ENCODE measurements at regions not wholly inside any gene's neighbourhood (a gene's known extent, or its start where the extent isn't known, plus 50 kb on each side); places are given as distances from the start of the nearest gene placed in this dataset.

DNA sequence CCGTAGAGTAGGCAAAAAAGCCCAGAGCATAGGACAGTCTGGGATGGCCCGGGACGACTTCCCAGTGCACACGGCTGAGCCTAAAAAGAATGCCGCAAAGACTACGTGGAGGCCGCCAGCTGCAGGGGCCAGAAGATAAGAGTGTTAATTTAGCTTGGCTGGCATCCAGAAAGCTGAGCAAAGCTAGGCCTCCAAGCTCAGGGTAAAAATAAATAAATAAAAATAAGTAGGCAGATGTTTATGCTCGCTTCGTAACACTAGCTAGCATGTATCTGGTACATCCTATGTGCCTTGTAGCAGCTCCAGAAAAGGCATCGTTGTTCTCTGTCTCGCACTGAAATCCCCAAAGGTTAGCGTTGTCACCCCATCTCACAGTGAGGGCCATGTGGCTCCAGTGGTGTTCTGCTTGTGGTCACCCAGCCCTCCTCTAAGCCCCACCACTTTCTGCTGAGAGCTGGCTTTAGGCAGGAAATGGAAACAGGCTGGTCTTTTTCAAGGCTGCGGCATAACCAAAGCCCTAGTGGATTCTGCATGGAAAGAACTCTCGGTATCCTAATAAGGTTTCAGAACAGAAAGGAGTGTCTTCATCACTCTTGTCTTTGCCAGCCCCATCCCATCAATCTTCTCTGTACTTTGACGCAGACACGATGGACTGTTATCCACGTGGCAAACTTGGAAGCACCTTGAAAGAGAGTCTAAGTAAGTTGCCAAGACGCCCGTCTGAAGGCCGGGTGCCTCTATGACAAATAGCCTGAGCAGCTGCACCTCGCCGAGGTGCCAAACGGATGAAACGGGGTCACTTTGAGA lies 58.1 kb upstream of the MEF2A start (continued):
- TF ChIP-seq, protein P1, sequence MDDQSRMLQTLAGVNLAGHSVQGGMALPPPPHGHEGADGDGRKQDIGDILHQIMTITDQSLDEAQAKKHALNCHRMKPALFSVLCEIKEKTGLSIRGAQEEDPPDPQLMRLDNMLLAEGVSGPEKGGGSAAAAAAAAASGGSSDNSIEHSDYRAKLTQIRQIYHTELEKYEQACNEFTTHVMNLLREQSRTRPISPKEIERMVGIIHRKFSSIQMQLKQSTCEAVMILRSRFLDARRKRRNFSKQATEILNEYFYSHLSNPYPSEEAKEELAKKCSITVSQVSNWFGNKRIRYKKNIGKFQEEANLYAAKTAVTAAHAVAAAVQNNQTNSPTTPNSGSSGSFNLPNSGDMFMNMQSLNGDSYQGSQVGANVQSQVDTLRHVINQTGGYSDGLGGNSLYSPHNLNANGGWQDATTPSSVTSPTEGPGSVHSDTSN (IDR thresholded peaks at IDR 0.05; ENCODE audit: insufficient replicate concordance, low read depth, low read length): no peak
- TF ChIP-seq PAX8 (IDR thresholded peaks at IDR 0.05) (no peak), RCOR1 (conservative IDR thresholded peaks at IDR 0.05; ENCODE audit: low read depth, low read length) (no peak), SIN3A (IDR thresholded peaks at IDR 0.05; ENCODE audit: low read depth, low read length) (no peak), ZNF384 (IDR thresholded peaks at IDR 0.05; ENCODE audit: borderline replicate concordance, low read depth, low read length) (no peak), SMAD5 (IDR thresholded peaks at IDR 0.05; ENCODE audit: low read depth) (0 out of 2 replicates have a peak, but pooled peaks have one; percentile 43), POLR2AphosphoS2 (IDR thresholded peaks at IDR 0.05; ENCODE audit: low read depth, low read length) (no peak), SUZ12 (IDR thresholded peaks at IDR 0.05; ENCODE audit: unreplicated experiment) (no peak), NFXL1 (IDR thresholded peaks at IDR 0.05; ENCODE audit: borderline replicate concordance) (no peak), ZNF622 (IDR thresholded peaks at IDR 0.05) (no peak), MYB (IDR thresholded peaks at IDR 0.05; ENCODE audit: borderline replicate concordance, low read depth, low read length) (no peak), GABPA (IDR thresholded peaks at IDR 0.05; ENCODE audit: low read depth) (no peak), CHD1 (IDR thresholded peaks at IDR 0.05; ENCODE audit: low read depth, low read length) (no peak), ZNF207 (IDR thresholded peaks at IDR 0.05; ENCODE audit: borderline replicate concordance) (no peak), EZH2 (IDR thresholded peaks at IDR 0.05; ENCODE audit: borderline replicate concordance, control insufficient read depth, low read depth, low read length) (no peak), PML (IDR thresholded peaks at IDR 0.05; ENCODE audit: low read length) (no peak), TAF1 (IDR thresholded peaks at IDR 0.05; ENCODE audit: borderline replicate concordance, low read depth, low read length) (peak; percentile 22; the same call in 1 of the 2 replicates), SREBF1 (IDR thresholded peaks at IDR 0.05; ENCODE audit: low read length) (no peak), KAT2A (conservative IDR thresholded peaks at IDR 0.05; ENCODE audit: control insufficient read depth, low read depth, low read length) (no peak), IKZF2 (IDR thresholded peaks at IDR 0.05) (peak; percentile 75 to 76)
- TF ChIP-seq, protein P2, sequence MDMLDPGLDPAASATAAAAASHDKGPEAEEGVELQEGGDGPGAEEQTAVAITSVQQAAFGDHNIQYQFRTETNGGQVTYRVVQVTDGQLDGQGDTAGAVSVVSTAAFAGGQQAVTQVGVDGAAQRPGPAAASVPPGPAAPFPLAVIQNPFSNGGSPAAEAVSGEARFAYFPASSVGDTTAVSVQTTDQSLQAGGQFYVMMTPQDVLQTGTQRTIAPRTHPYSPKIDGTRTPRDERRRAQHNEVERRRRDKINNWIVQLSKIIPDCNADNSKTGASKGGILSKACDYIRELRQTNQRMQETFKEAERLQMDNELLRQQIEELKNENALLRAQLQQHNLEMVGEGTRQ (IDR thresholded peaks at IDR 0.05; ENCODE audit: borderline replicate concordance, low read depth, low read length): no peak
- TF ChIP-seq, protein P3, sequence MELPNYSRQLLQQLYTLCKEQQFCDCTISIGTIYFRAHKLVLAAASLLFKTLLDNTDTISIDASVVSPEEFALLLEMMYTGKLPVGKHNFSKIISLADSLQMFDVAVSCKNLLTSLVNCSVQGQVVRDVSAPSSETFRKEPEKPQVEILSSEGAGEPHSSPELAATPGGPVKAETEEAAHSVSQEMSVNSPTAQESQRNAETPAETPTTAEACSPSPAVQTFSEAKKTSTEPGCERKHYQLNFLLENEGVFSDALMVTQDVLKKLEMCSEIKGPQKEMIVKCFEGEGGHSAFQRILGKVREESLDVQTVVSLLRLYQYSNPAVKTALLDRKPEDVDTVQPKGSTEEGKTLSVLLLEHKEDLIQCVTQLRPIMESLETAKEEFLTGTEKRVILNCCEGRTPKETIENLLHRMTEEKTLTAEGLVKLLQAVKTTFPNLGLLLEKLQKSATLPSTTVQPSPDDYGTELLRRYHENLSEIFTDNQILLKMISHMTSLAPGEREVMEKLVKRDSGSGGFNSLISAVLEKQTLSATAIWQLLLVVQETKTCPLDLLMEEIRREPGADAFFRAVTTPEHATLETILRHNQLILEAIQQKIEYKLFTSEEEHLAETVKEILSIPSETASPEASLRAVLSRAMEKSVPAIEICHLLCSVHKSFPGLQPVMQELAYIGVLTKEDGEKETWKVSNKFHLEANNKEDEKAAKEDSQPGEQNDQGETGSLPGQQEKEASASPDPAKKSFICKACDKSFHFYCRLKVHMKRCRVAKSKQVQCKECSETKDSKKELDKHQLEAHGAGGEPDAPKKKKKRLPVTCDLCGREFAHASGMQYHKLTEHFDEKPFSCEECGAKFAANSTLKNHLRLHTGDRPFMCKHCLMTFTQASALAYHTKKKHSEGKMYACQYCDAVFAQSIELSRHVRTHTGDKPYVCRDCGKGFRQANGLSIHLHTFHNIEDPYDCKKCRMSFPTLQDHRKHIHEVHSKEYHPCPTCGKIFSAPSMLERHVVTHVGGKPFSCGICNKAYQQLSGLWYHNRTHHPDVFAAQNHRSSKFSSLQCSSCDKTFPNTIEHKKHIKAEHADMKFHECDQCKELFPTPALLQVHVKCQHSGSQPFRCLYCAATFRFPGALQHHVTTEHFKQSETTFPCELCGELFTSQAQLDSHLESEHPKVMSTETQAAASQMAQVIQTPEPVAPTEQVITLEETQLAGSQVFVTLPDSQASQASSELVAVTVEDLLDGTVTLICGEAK (IDR thresholded peaks at IDR 0.05; ENCODE audit: borderline replicate concordance): no peak; the same call in 1 of the 2 replicates
- TF ChIP-seq, protein P4, sequence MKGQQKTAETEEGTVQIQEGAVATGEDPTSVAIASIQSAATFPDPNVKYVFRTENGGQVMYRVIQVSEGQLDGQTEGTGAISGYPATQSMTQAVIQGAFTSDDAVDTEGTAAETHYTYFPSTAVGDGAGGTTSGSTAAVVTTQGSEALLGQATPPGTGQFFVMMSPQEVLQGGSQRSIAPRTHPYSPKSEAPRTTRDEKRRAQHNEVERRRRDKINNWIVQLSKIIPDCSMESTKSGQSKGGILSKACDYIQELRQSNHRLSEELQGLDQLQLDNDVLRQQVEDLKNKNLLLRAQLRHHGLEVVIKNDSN (IDR thresholded peaks at IDR 0.05; ENCODE audit: borderline replicate concordance, extremely low read length, insufficient read depth, low read depth, low read length): no peak
